ENCODE measurements at regions not wholly inside any gene's neighbourhood (a gene's known extent, or its start where the extent isn't known, plus 50 kb on each side); places are given as distances from the start of the nearest gene placed in this dataset.

DNA sequence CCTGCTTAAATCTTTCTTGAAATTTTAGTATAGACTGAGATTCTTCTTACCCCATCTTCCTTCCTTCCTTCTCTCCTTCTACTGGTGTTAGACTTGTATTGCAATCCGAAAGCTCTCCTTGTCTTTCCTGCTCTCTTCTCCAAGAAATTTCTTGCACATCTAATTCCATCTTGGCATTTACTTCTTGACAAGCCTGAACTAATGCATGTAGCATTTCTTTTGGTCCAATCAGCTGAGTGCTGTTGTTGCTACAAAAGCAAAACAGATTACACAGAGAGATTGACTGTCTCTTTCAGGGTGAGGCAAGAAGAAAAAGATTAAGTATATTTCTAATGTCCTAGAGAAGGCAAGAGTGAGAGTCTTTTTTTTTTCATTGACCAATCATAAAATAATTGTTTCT lies 51.6 kb upstream of the MAP1B start:
- DNase-seq (ENCODE audit: low spot score): no peak

Measured in CD4-positive, alpha-beta T cell treated with Interleukin-2 at 100 ng/mL for 4 hours (primary cell).